Stimulated activated CD8-positive, alpha-beta memory T cell treated with anti-CD3 and anti-CD28 coated beads, Interleukin-7, amount 100 ng/mL, for 48 hours (primary cell): ENCODE measurements at regions not wholly inside any gene's neighbourhood (a gene's known extent, or its start where the extent isn't known, plus 50 kb on each side); places are given as distances from the start of the nearest gene placed in this dataset.
"Not testable (repeated sequence)": the region's sequence is repeated elsewhere in the genome, so short reads cannot be mapped to it uniquely, and the experiment has no call there.

Source experiments
- DNase-seq, 2 donors: peaks; one replicate each; pipeline ENCODE4 v3.0.0-alpha.2; 2020; ENCODE audit warnings: low read depth in 1 of 2; ENCODE audit errors: extremely low read depth in 1 of 2

GRCh38 chr3:130151555-130151954 lies 69.9 kb downstream of the ALG1L2 start:
- not testable (repeated sequence) for DNase-seq

- not testable (repeated sequence) for DNase-seq
Measured at GRCh38 chr3:130153247-130153646, 71.6 kb downstream of the ALG1L2 start.

- DNase-seq = not testable (repeated sequence)
Measured at GRCh38 chr3:130155464-130155863, 73.8 kb downstream of the ALG1L2 start.

- DNase-seq = not testable (repeated sequence)
Measured at GRCh38 chr3:130166856-130167255, 85.2 kb downstream of the ALG1L2 start.

GRCh38 chr3:130175195-130175594 lies 93.6 kb downstream of the ALG1L2 start:
- not testable (repeated sequence) for DNase-seq

- DNase-seq = not testable (repeated sequence)
Measured at GRCh38 chr3:130176476-130177256, 95.0 kb downstream of the ALG1L2 start.

- not testable (repeated sequence) for DNase-seq
Measured at GRCh38 chr3:130178835-130179234, 97.2 kb downstream of the ALG1L2 start.

GRCh38 chr3:130179353-130179970 lies 97.8 kb downstream of the ALG1L2 start:
- peak; percentile 2 to 16 for DNase-seq

GRCh38 chr3:130182475-130182874 lies 100.8 kb downstream of the ALG1L2 start:
- not testable (repeated sequence) for DNase-seq

- not testable (repeated sequence) for DNase-seq
Measured at GRCh38 chr3:130183689-130184088, 102.1 kb downstream of the ALG1L2 start.

- DNase-seq = not testable (repeated sequence)
Measured at GRCh38 chr3:130184152-130185024, 102.8 kb downstream of the ALG1L2 start.

- not testable (repeated sequence) for DNase-seq
Measured at GRCh38 chr3:130201272-130201671, 119.6 kb downstream of the ALG1L2 start.

GRCh38 chr3:130203633-130204032 lies 122.0 kb downstream of the ALG1L2 start:
- DNase-seq = not testable (repeated sequence)

- DNase-seq = no peak
Measured at GRCh38 chr3:130227540-130227939, 117.9 kb upstream of the COL6A5 start.

GRCh38 chr3:130242850-130243569 lies 102.5 kb upstream of the COL6A5 start:
- DNase-seq = no peak

- no peak for DNase-seq
Measured at GRCh38 chr3:130243808-130244207, 101.7 kb upstream of the COL6A5 start.

- no peak for DNase-seq
Measured at GRCh38 chr3:130250982-130251381, 94.5 kb upstream of the COL6A5 start.

- no peak for DNase-seq
Measured at GRCh38 chr3:130255442-130255841, 90.0 kb upstream of the COL6A5 start.

- DNase-seq = no peak
Measured at GRCh38 chr3:130256821-130257340, 88.6 kb upstream of the COL6A5 start.

GRCh38 chr3:130258532-130258952 lies 86.9 kb upstream of the COL6A5 start:
- DNase-seq = no peak
